ENCODE measurements at regions not wholly inside any gene's neighbourhood (a gene's known extent, or its start where the extent isn't known, plus 50 kb on each side); places are given as distances from the start of the nearest gene placed in this dataset.

- no peak for TF ChIP-seq NONO (IDR thresholded peaks at IDR 0.05)
- TF ChIP-seq NONO (CRISPR knock-in tag; conservative IDR thresholded peaks at IDR 0.05): 0 out of 2 replicates have a peak, but pooled peaks have one; percentile 7
- no peak for TF ChIP-seq CBX2 (IDR thresholded peaks at IDR 0.05; ENCODE audit: low read depth, low read length)
- no peak for TF ChIP-seq CBX2 (CRISPR knock-in tag; IDR thresholded peaks at IDR 0.05; ENCODE audit: low read depth)
- no peak for TF ChIP-seq ZNF362 (CRISPR knock-in tag; IDR thresholded peaks at IDR 0.05; ENCODE audit: borderline replicate concordance)
- TF ChIP-seq SMYD3 (CRISPR knock-in tag; IDR thresholded peaks at IDR 0.05): 0 out of 2 replicates have a peak, but pooled peaks have one; percentile 3
- 0 out of 2 replicates have a peak, but pooled peaks have one; percentile 3 for TF ChIP-seq ZNF331 (CRISPR knock-in tag; IDR thresholded peaks at IDR 0.05)
- TF ChIP-seq ZSCAN12 (CRISPR knock-in tag; IDR thresholded peaks at IDR 0.05): no peak
- TF ChIP-seq SIX4 (CRISPR knock-in tag; IDR thresholded peaks at IDR 0.05): no peak
- TF ChIP-seq ZBTB7B (CRISPR knock-in tag; IDR thresholded peaks at IDR 0.05): no peak
- TF ChIP-seq ZBTB3 (CRISPR knock-in tag; IDR thresholded peaks at IDR 0.05; ENCODE audit: borderline replicate concordance, low read depth): no peak
- no peak; the same call in 1 of the 2 replicates for TF ChIP-seq ZNF501 (CRISPR knock-in tag; IDR thresholded peaks at IDR 0.05)
- TF ChIP-seq RBM39 (IDR thresholded peaks at IDR 0.05; ENCODE audit: low read depth, low read length, poor library complexity, severe bottlenecking): no peak
- TF ChIP-seq HNRNPL (IDR thresholded peaks at IDR 0.05; ENCODE audit: low read depth, low read length): peak; percentile 82; the same call in 1 of the 2 replicates
- TF ChIP-seq E2F2 (CRISPR knock-in tag; IDR thresholded peaks at IDR 0.05; ENCODE audit: borderline replicate concordance): no peak
- 0 out of 2 replicates have a peak, but pooled peaks have one; percentile 10 for TF ChIP-seq HNF4G (IDR thresholded peaks at IDR 0.05; ENCODE audit: borderline replicate concordance, low read depth, low read length)
- TF ChIP-seq HNF4G (CRISPR knock-in tag; IDR thresholded peaks at IDR 0.05; ENCODE audit: borderline replicate concordance, low read depth): no peak
- 0 out of 2 replicates have a peak, but pooled peaks have one; percentile 10 for TF ChIP-seq ZNF335 (CRISPR knock-in tag; IDR thresholded peaks at IDR 0.05)
- 0 out of 2 replicates have a peak, but pooled peaks have one; percentile 2 for TF ChIP-seq STAG1 (CRISPR knock-in tag; IDR thresholded peaks at IDR 0.05)
- TF ChIP-seq KDM6A (CRISPR knock-in tag; IDR thresholded peaks at IDR 0.05; ENCODE audit: low read depth): no peak
- no peak; the same call in 1 of the 2 replicates for TF ChIP-seq RFXANK (CRISPR knock-in tag; IDR thresholded peaks at IDR 0.05)
These were observed 313.7 kb downstream of the SEC14L1 start (continued) for GRCh38 chr17:77454242-77455095.

All from HepG2 (cell line).